A549 (cell line): ENCODE measurements at regions not wholly inside any gene's neighbourhood (a gene's known extent, or its start where the extent isn't known, plus 50 kb on each side); places are given as distances from the start of the nearest gene placed in this dataset.

Experiments
- ATAC-seq, 2 experiments: fragments of 200-7000 bp in 1 of 2; fragments of >200 bp in 1 of 2; cut with Nextera tagmentation in 1 of 2; cut with Tn5 transposase in 1 of 2; 3 replicates each; pipeline versions ENCODE4 v1.8.0 to v1.9.1; 2018 to 2020; ENCODE audit warnings: mild to moderate bottlenecking in 1 of 2, moderate library complexity in 1 of 2
- CTCF ChIA-PET: fragments of 300-600 bp; sonication (Branson Sonifier 250); formaldehyde crosslinking; extraction: SDS; loops from one replicate; lab custom pipeline; 2021; ENCODE audit warnings: antibody characterized with exemption, inconsistent platforms; lab: Yijun Ruan, JAX
- POLR2A ChIA-PET: fragments of 350-600 bp; formaldehyde crosslinking; extraction: SDS; loops from one replicate; lab custom pipeline; 2021; ENCODE audit warnings: antibody characterized with exemption, inconsistent platforms; lab: Yijun Ruan, JAX
- DNase-seq, 2 experiments: peaks; one replicate each; pipeline versions ENCODE4 v3.0.0 to v3.0.0-alpha.2; 2011 to 2016; ENCODE audit warnings: low read depth in 1 of 2, low spot score in 1 of 2
- FAIRE-seq: peaks from 2 replicates; lab custom pipeline; 2011; peaks lifted over from hg19 to GRCh38; lab: Jason Lieb, UNC
- H3K27ac ChIP-seq, 2 experiments: fragments of >200 bp; sonication (Bioruptor Twin); formaldehyde crosslinking; 3 replicates each; pipeline ENCODE4 v1.5.1; 2016 to 2017
- H3K4me1 ChIP-seq: fragments of >200 bp; sonication (Bioruptor Twin); formaldehyde crosslinking; 3 replicates; pipeline ENCODE4 v1.6.1; 2016
- H3K4me2 ChIP-seq: fragments of >200 bp; sonication (Bioruptor Twin); formaldehyde crosslinking; 3 replicates; pipeline ENCODE4 v1.6.1; 2016
- H3K4me3 ChIP-seq: fragments of >200 bp; sonication (Bioruptor Twin); formaldehyde crosslinking; 3 replicates; pipeline ENCODE4 v1.5.1; 2016
- H3K9me3 ChIP-seq: fragments of >200 bp; sonication (Bioruptor Twin); formaldehyde crosslinking; 3 replicates; pipeline ENCODE4 v1.6.1; 2016
- CBX2 ChIP-seq: fragments of 200-600 bp; sonication (generic); IDR thresholded peaks from 2 replicates; pipeline ENCODE4 v1.6.1; 2016; ENCODE audit warnings: low read depth, mild to moderate bottlenecking, borderline replicate concordance
- EHF ChIP-seq: fragments of 250-450 bp; sonication (Bioruptor Pico); IDR thresholded peaks from 2 replicates; pipeline ENCODE4 v1.5.0; 2020; ENCODE audit warnings: mild to moderate bottlenecking
- EP300 ChIP-seq, 2 experiments: fragments of >200 bp; sonication (Bioruptor Twin); formaldehyde crosslinking; IDR thresholded peaks; 2 replicates in 1 of 2; 3 replicates in 1 of 2; pipeline ENCODE4 v1.6.1; 2016 to 2017
- HDAC2 ChIP-seq: fragments of 200-600 bp; sonication (generic); IDR thresholded peaks from 2 replicates; pipeline ENCODE4 v1.6.1; 2016
- HES2 ChIP-seq: fragments of >200 bp; sonication (Bioruptor Twin); formaldehyde crosslinking; IDR thresholded peaks from 2 replicates; pipeline ENCODE4 v1.6.1; 2016
- HMGXB4 ChIP-seq: fragments of 250-450 bp; sonication (Bioruptor Pico); IDR thresholded peaks from 2 replicates; pipeline ENCODE4 v1.5.0; 2021; ENCODE audit warnings: mild to moderate bottlenecking, moderate library complexity, borderline replicate concordance
- HOXA7 ChIP-seq: fragments of 250-450 bp; sonication (Bioruptor Pico); IDR thresholded peaks from 2 replicates; pipeline ENCODE4 v1.5.0; 2020; ENCODE audit warnings: mild to moderate bottlenecking, moderate library complexity
- MAFK ChIP-seq: fragments of 450-650 bp; IDR thresholded peaks from 2 replicates; pipeline ENCODE4 v1.6.1; 2014; ENCODE audit not compliant: partially characterized antibody
- NFE2L2 ChIP-seq: fragments of 150-350 bp; conservative IDR thresholded peaks from 2 replicates; pipeline ENCODE4 v1.6.1; 2014; ENCODE audit warnings: low read length
- NPAS2 ChIP-seq: fragments of 250-450 bp; sonication (Bioruptor Pico); IDR thresholded peaks from 2 replicates; pipeline ENCODE4 v1.8.0; 2022; ENCODE audit warnings: mild to moderate bottlenecking, moderate library complexity, borderline replicate concordance
- PHF8 ChIP-seq: fragments of 200-600 bp; sonication (generic); IDR thresholded peaks from 2 replicates; pipeline ENCODE4 v1.6.1; 2016; ENCODE audit warnings: low read depth, mild to moderate bottlenecking, antibody characterized with exemption, moderate library complexity, borderline replicate concordance
- POLR2A ChIP-seq: IDR thresholded peaks from 2 replicates; pipeline ENCODE4 v1.6.1; 2012; ENCODE audit warnings: mild to moderate bottlenecking, low read length
- RARB ChIP-seq: fragments of 250-450 bp; sonication (Bioruptor Pico); IDR thresholded peaks from 2 replicates; pipeline ENCODE4 v1.8.0; 2021; ENCODE audit warnings: mild to moderate bottlenecking, moderate library complexity
- ZC3H11A ChIP-seq: fragments of 450-650 bp; IDR thresholded peaks from 2 replicates; pipeline ENCODE4 v1.6.1; 2014; ENCODE audit warnings: antibody characterized with exemption, mild to moderate bottlenecking
- ZSCAN20 ChIP-seq: fragments of 250-450 bp; sonication (Bioruptor Pico); IDR thresholded peaks from 2 replicates; pipeline ENCODE4 v1.8.0; 2022; ENCODE audit warnings: mild to moderate bottlenecking, moderate library complexity
- WGBS: methylation state at CpG from one replicate; pipeline ENCODE4 v1.1.6; 2017; ENCODE audit errors: missing lambda C conversion rate; 5-methylcytosine and 5-hydroxymethylcytosine counted together
- TF ChIP-seq, protein P1 (sequence below): fragments of 200-600 bp; sonication (generic); IDR thresholded peaks from 2 replicates; pipeline ENCODE4 v1.6.1; 2016; ENCODE audit warnings: antibody characterized with exemption, mild to moderate bottlenecking, moderate library complexity
- TF ChIP-seq, protein P2 (sequence below): fragments of 450-650 bp; IDR thresholded peaks from 2 replicates; pipeline ENCODE4 v1.6.1; 2014; ENCODE audit warnings: antibody characterized with exemption
- TF ChIP-seq, protein P3 (sequence below): fragments of >200 bp; sonication (Bioruptor Twin); formaldehyde crosslinking; IDR thresholded peaks from 3 replicates; pipeline ENCODE4 v1.5.1; 2016

- no peak for FAIRE-seq
- H3K27ac ChIP-seq = no peak overlapping the region
- ChIA-PET POLR2A (no interaction called here), CTCF (no interaction called here)
- no peak for TF ChIP-seq HOXA7
- TF ChIP-seq POLR2A = no peak
- TF ChIP-seq, all 56 proteins: peak for 0
- Histone ChIP-seq H3K9me3 (0 out of 3 replicates have a peak, but pooled peaks cover 2% of the 10 kb centered on the region), H3K4me2 (no peak overlapping the region), H3K4me3 (no peak overlapping the region), H3K4me1 (no peaks in the 10 kb centered on the region)
- 9% methylated on average over 5 of the region's 6 CpGs for WGBS
- ATAC-seq (no peak), DNase-seq (no peak)
Observed at GRCh38 chr10:128461991-128462390, 335.8 kb upstream of the MKI67 start.

- 49% methylated on average over 7 of the region's 7 CpGs for WGBS
- Histone ChIP-seq H3K4me2 (no peak overlapping the region), H3K9me3 (0 out of 3 replicates have a peak, but pooled peaks cover 2% of the 10 kb centered on the region), H3K27ac (no peak overlapping the region), H3K4me3 (no peak overlapping the region), H3K4me1 (no peaks in the 10 kb centered on the region)
- DNase-seq (no peak), ATAC-seq (no peak), FAIRE-seq (no peak)
- TF ChIP-seq EHF (CRISPR knock-in tag) (no peak), HES2 (no peak), ZC3H11A (no peak), RARB (no peak), NPAS2 (no peak), EP300 (IDR thresholded peaks at IDR 0.05) (no peak), CBX2 (no peak), HDAC2 (no peak), ZSCAN20 (CRISPR knock-in tag) (no peak), PHF8 (no peak), NFE2L2 (no peak), HMGXB4 (CRISPR knock-in tag) (no peak), MAFK (no peak)
- TF ChIP-seq, protein P1, sequence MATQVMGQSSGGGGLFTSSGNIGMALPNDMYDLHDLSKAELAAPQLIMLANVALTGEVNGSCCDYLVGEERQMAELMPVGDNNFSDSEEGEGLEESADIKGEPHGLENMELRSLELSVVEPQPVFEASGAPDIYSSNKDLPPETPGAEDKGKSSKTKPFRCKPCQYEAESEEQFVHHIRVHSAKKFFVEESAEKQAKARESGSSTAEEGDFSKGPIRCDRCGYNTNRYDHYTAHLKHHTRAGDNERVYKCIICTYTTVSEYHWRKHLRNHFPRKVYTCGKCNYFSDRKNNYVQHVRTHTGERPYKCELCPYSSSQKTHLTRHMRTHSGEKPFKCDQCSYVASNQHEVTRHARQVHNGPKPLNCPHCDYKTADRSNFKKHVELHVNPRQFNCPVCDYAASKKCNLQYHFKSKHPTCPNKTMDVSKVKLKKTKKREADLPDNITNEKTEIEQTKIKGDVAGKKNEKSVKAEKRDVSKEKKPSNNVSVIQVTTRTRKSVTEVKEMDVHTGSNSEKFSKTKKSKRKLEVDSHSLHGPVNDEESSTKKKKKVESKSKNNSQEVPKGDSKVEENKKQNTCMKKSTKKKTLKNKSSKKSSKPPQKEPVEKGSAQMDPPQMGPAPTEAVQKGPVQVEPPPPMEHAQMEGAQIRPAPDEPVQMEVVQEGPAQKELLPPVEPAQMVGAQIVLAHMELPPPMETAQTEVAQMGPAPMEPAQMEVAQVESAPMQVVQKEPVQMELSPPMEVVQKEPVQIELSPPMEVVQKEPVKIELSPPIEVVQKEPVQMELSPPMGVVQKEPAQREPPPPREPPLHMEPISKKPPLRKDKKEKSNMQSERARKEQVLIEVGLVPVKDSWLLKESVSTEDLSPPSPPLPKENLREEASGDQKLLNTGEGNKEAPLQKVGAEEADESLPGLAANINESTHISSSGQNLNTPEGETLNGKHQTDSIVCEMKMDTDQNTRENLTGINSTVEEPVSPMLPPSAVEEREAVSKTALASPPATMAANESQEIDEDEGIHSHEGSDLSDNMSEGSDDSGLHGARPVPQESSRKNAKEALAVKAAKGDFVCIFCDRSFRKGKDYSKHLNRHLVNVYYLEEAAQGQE = no peak
- TF ChIP-seq, protein P2, sequence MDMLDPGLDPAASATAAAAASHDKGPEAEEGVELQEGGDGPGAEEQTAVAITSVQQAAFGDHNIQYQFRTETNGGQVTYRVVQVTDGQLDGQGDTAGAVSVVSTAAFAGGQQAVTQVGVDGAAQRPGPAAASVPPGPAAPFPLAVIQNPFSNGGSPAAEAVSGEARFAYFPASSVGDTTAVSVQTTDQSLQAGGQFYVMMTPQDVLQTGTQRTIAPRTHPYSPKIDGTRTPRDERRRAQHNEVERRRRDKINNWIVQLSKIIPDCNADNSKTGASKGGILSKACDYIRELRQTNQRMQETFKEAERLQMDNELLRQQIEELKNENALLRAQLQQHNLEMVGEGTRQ = no peak
- TF ChIP-seq, protein P3, sequence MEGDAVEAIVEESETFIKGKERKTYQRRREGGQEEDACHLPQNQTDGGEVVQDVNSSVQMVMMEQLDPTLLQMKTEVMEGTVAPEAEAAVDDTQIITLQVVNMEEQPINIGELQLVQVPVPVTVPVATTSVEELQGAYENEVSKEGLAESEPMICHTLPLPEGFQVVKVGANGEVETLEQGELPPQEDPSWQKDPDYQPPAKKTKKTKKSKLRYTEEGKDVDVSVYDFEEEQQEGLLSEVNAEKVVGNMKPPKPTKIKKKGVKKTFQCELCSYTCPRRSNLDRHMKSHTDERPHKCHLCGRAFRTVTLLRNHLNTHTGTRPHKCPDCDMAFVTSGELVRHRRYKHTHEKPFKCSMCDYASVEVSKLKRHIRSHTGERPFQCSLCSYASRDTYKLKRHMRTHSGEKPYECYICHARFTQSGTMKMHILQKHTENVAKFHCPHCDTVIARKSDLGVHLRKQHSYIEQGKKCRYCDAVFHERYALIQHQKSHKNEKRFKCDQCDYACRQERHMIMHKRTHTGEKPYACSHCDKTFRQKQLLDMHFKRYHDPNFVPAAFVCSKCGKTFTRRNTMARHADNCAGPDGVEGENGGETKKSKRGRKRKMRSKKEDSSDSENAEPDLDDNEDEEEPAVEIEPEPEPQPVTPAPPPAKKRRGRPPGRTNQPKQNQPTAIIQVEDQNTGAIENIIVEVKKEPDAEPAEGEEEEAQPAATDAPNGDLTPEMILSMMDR = no peak
- ChIA-PET POLR2A (no interaction called here), CTCF (no interaction called here)
Observed at GRCh38 chr10:128462844-128463243, 336.6 kb upstream of the MKI67 start.
